Activated naive CD4-positive, alpha-beta T cell treated with anti-CD3 and anti-CD28 coated beads, Interleukin-2, amount 50 U/mL, for 72 hours (primary cell): ENCODE measurements at regions not wholly inside any gene's neighbourhood (a gene's known extent, or its start where the extent isn't known, plus 50 kb on each side); places are given as distances from the start of the nearest gene placed in this dataset.
A peak's percentile ranks its signal among the peaks of the same experiment; 100 is the strongest.

Experiments used
- ATAC-seq, 2 donors: fragments of 150-1000 bp; cut with Tn5 transposase; 2 replicates each; pipeline ENCODE4 v1.10.0; 2021; ENCODE audit warnings: mild to moderate bottlenecking in 2 of 2, moderate library complexity in 2 of 2
- DNase-seq, 2 donors: peaks; one replicate each; pipeline ENCODE4 v3.0.0; 2021 to 2022; ENCODE audit warnings: low spot score in 2 of 2
- H3K27ac Mint-ChIP-seq, 2 donors: one replicate each; pipeline ENCODE4 v1.8.0; 2022; ENCODE audit warnings: mild to moderate bottlenecking in 2 of 2, mixed read lengths in 2 of 2
- H3K36me3 Mint-ChIP-seq, 2 donors: one replicate each; pipeline ENCODE4 v1.8.0; 2022; ENCODE audit warnings: mixed read lengths in 2 of 2
- H3K9me3 Mint-ChIP-seq, 2 donors: one replicate each; pipeline ENCODE4 v1.8.0; 2022; ENCODE audit warnings: mixed read lengths in 2 of 2

DNA sequence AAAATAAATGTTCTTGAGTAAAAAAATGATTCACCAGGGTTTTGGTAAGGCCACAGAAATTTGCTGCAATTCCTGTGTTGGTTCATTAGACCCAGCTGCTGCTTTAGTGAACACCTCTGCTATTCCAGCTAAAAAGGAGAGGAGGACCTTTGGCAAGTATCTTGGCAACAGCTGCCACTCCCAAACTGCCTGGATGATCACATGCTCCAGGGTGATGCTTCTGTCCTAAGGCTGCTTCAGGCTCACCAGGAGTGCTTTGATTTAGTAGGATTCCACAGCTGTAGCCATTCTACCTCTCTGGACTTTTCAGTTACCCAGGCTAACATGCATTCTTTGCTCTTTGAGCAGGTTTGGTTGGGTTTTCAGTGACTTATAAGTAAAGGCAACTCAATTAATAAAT, 82.6 kb upstream of the NPVF start:
- ATAC-seq: no peak
- Mint-ChIP-seq H3K27ac (no peak overlapping the region), H3K9me3 (no peaks in the 10 kb centered on the region), H3K36me3 (no peaks in the 10 kb centered on the region)
- DNase-seq: no peak

- H3K36me3 Mint-ChIP-seq: no peaks in the 10 kb centered on the region
- H3K9me3 Mint-ChIP-seq: no peaks in the 10 kb centered on the region
- ATAC-seq: peak in 1 of 2 donors; percentile 30
- no peak for DNase-seq
- no peak overlapping the region for H3K27ac Mint-ChIP-seq
These were observed 83.1 kb upstream of the NPVF start for GRCh38 chr7:25311346-25311745.

GRCh38 chr7:25312968-25313367, 84.7 kb upstream of the NPVF start:
- no peaks in the 10 kb centered on the region for H3K9me3 Mint-ChIP-seq
- H3K27ac Mint-ChIP-seq: no peak overlapping the region
- DNase-seq (no peak), ATAC-seq (no peak)
- no peaks in the 10 kb centered on the region for H3K36me3 Mint-ChIP-seq

- Mint-ChIP-seq H3K9me3 (no peaks in the 10 kb centered on the region), H3K27ac (no peak overlapping the region), H3K36me3 (no peaks in the 10 kb centered on the region)
- DNase-seq: no peak
- no peak for ATAC-seq
These were observed 85.2 kb upstream of the NPVF start for GRCh38 chr7:25313526-25313925.

DNA sequence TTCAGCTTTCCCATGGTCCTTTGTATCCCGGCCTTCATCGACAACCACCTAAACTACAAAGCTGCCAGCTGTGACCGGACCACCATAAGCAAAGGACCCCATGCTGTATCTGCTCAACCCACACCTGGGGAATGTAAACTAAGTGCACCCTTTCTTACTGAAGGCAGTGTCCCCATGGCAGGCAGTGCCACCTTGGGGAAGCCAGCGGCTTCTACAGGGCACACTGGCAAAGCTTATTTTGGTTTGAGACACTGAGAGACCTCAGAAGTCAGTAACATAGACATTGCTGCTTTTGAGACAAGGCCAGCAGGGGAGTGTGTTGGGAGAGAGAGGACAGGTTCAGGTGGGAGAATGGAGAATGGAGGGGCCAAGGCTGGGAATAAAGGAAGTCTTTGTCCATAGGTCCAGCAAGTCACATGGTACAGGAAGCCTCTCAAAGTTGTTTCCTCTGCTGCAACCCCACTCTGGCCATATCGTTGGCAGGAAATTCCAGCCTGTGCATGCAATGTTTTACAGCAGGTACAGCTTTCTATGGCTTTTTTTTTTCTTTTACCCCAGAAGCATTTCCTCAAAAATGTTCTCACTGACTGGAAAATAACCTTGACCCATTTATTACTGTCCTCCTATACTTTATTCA, 85.9 kb upstream of the NPVF start:
- H3K36me3 Mint-ChIP-seq: no peaks in the 10 kb centered on the region
- ATAC-seq (no peak), DNase-seq (no peak)
- no peak overlapping the region for H3K27ac Mint-ChIP-seq
- no peaks in the 10 kb centered on the region for H3K9me3 Mint-ChIP-seq

- Mint-ChIP-seq H3K27ac (no peak overlapping the region), H3K9me3 (no peaks in the 10 kb centered on the region), H3K36me3 (no peaks in the 10 kb centered on the region)
- DNase-seq: no peak
- ATAC-seq: no peak
These were observed 86.5 kb upstream of the NPVF start for GRCh38 chr7:25314731-25315267.

- ATAC-seq (no peak), DNase-seq (no peak)
- no peaks in the 10 kb centered on the region for H3K9me3 Mint-ChIP-seq
- no peaks in the 10 kb centered on the region for H3K36me3 Mint-ChIP-seq
- H3K27ac Mint-ChIP-seq: no peak overlapping the region
These were observed 88.1 kb upstream of the NPVF start for GRCh38 chr7:25316366-25316765.

DNA sequence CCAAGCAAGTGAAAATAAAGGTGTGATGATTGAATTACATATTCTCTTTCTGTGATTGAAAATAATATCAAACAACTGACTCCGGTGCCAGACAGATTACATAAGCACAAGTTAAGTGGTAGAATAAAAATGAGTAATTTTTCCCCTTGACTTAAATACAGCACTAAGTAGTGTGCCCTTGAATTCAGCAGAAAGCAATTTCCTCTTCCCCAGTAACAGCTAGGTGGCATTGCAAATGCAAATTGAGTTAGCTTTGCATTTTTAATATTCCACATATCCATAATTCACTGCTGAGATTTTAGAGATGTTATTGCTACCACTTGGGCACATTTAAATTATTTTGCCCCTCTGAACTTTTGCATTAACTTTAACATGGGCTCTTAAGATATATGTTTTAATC, 89.8 kb upstream of the NPVF start:
- Mint-ChIP-seq H3K9me3 (no peaks in the 10 kb centered on the region), H3K27ac (no peak overlapping the region), H3K36me3 (no peaks in the 10 kb centered on the region)
- no peak for ATAC-seq
- no peak for DNase-seq

GRCh38 chr7:25319707-25320106, 91.4 kb upstream of the NPVF start:
- ATAC-seq: no peak
- H3K9me3 Mint-ChIP-seq: no peaks in the 10 kb centered on the region
- no peak overlapping the region for H3K27ac Mint-ChIP-seq
- DNase-seq: no peak
- no peaks in the 10 kb centered on the region for H3K36me3 Mint-ChIP-seq

DNA sequence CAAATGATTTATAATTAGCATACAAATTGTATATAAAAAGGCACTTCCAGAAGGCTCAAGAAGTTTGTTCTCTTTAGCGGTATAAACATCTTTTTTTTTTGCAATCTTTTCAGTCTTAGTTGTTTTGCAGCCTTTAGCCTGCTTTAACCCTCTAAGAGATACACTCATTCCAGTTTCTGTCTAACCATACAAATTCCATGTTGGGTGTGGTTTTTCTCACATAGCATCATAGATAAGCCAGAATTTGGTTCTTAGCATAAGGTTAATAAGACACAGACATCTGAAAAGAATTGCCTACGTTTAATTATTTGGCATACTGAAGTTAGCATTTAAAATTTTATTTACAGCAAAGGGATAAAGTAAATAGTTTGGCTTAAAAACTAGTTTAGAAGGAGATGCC, 92.5 kb upstream of the NPVF start:
- Mint-ChIP-seq H3K27ac (no peak overlapping the region), H3K36me3 (no peaks in the 10 kb centered on the region), H3K9me3 (no peaks in the 10 kb centered on the region)
- ATAC-seq (no peak), DNase-seq (no peak)

DNA sequence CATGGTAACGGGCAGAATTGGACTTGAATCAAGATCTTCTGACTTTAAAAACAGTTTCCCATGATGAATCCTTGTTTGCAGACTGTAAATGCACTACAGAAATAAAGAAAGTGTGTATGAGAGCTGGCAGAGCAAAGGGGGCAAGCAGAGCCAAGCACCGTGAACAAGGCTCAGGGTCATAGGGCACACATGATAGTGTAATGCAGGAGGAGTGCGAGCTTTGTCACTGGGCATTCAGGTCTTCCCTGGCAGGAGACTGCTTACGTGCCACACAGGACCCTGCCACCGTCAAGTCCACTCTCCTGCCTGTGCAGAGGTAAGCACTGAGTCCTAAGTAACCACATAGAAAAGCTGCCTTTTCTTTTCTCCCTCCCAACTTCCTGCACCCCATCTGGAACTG, 93.1 kb upstream of the NPVF start:
- Mint-ChIP-seq H3K36me3 (no peaks in the 10 kb centered on the region), H3K27ac (no peak overlapping the region), H3K9me3 (no peaks in the 10 kb centered on the region)
- ATAC-seq: no peak
- DNase-seq: no peak

GRCh38 chr7:25322473-25322872, 94.2 kb upstream of the NPVF start:
- DNase-seq: no peak
- Mint-ChIP-seq H3K27ac (no peak overlapping the region), H3K36me3 (no peaks in the 10 kb centered on the region), H3K9me3 (no peaks in the 10 kb centered on the region)
- no peak for ATAC-seq

- Mint-ChIP-seq H3K9me3 (no peaks in the 10 kb centered on the region), H3K27ac (no peak overlapping the region), H3K36me3 (no peaks in the 10 kb centered on the region)
- ATAC-seq (no peak), DNase-seq (no peak)
These were observed 97.0 kb upstream of the NPVF start for GRCh38 chr7:25325186-25325757.

- Mint-ChIP-seq H3K9me3 (no peaks in the 10 kb centered on the region), H3K27ac (no peak overlapping the region), H3K36me3 (no peaks in the 10 kb centered on the region)
- DNase-seq (no peak), ATAC-seq (no peak)
These were observed 98.3 kb upstream of the NPVF start for GRCh38 chr7:25326501-25327156.

DNA sequence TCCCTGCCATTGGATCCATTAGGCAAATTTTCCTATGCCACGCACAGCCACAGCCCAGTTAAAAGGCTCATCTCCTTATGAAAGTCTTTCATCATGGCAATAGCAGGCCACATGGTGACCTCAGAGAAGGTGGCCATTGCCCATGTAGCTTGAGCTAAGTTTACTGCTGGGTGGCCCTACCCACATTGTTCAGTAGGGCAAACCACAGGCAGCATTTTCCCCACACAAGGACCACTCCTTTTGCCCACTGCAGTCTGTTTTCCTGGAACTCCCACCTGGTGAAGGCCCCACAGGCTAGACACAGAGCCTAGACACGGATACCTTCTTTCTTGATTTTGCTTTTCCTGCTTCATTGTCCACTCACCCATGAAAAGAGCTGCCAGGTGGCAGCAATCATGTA, 101.5 kb upstream of the NPVF start:
- DNase-seq: no peak
- no peaks in the 10 kb centered on the region for H3K9me3 Mint-ChIP-seq
- ATAC-seq: no peak
- H3K36me3 Mint-ChIP-seq: no peaks in the 10 kb centered on the region
- H3K27ac Mint-ChIP-seq: no peak overlapping the region

GRCh38 chr7:25333296-25333928, 105.1 kb upstream of the NPVF start:
- no peak overlapping the region for H3K27ac Mint-ChIP-seq
- no peaks in the 10 kb centered on the region for H3K36me3 Mint-ChIP-seq
- no peaks in the 10 kb centered on the region for H3K9me3 Mint-ChIP-seq
- DNase-seq (no peak), ATAC-seq (no peak)

- Mint-ChIP-seq H3K36me3 (no peaks in the 10 kb centered on the region), H3K27ac (no peak overlapping the region), H3K9me3 (no peaks in the 10 kb centered on the region)
- DNase-seq (no peak), ATAC-seq (no peak)
These were observed 119.2 kb upstream of the NPVF start for GRCh38 chr7:25347360-25348066.
